HG03135 (cell line): ENCODE measurements at regions not wholly inside any gene's neighbourhood (a gene's known extent, or its start where the extent isn't known, plus 50 kb on each side); places are given as distances from the start of the nearest gene placed in this dataset.
"Not testable (repeated sequence)": the region's sequence is repeated elsewhere in the genome, so short reads cannot be mapped to it uniquely, and the experiment has no call there.

Experiments used
- ATAC-seq: cut with Tn5 transposase; IDR thresholded peaks from one replicate; pipeline ENCODE4 v1.9.1; 2021; ENCODE audit warnings: mild to moderate bottlenecking, moderate library complexity; ENCODE audit not compliant: unreplicated experiment

GRCh38 chr6:3900744-3901336 lies 51.7 kb downstream of the FAM50B start:
- no peak for ATAC-seq

DNA sequence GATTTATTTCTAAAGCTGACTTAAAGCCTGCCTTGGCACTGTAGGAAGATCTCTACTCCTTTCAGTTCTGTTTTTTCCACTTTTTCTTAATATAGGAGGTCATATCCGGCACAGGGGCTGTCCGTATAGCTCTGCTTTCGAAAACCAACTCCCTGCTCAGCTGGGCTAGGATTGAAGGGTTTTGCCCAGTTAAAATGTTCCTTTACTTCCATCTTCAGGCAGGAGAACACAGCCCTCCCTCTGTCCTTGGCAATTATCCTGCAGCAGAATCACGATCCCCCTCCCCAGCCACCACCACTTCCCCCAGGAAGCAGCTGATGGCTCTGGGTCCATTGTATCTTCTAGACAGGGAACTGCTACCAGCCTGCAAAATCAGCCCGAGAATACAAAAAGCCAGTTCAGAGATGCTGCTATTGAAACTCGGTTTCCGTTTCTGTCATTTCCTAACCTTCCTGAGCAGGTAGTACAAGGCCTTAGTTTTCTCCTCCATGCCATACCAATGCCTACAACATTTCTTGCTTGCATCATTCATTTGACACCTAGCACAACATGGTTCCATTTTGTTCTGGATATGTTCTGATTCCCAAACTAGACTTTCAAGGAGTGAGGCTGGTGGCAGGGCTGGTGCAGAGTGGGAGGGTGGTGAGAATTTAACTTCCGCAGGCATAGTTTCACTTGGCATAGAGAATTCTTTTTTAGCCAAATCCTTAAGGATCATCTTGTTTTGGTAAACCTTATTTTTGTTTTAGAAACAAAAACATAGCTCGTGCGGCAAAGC lies 53.9 kb downstream of the FAM50B start:
- ATAC-seq: no peak

DNA sequence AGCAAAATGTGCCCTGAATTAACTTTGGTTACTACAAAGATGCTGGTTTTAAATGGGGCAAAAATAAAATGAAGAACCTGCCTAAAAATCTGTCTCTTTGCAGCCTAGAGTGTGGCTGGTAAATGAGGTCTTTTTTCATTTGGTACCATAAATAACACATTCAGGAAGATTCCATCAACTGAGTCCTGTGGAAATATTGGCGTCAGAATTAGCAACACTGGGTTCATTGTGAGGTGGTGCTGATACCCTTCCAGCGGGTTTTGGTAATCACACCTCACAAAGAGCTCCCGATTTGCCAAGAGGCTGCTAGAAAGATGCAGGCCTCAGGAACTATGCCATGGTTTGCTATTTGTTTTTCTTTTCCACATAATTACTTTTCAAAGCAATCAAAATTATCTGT lies 55.3 kb downstream of the FAM50B start:
- ATAC-seq: no peak

- no peak for ATAC-seq
These were observed 57.0 kb downstream of the FAM50B start for GRCh38 chr6:3905945-3906845.

GRCh38 chr6:3906846-3907151 lies 57.6 kb downstream of the FAM50B start:
- no peak for ATAC-seq

GRCh38 chr6:3908223-3908622 lies 59.0 kb downstream of the FAM50B start:
- no peak for ATAC-seq

- ATAC-seq: no peak
These were observed 59.8 kb downstream of the FAM50B start for GRCh38 chr6:3908961-3909360.

DNA sequence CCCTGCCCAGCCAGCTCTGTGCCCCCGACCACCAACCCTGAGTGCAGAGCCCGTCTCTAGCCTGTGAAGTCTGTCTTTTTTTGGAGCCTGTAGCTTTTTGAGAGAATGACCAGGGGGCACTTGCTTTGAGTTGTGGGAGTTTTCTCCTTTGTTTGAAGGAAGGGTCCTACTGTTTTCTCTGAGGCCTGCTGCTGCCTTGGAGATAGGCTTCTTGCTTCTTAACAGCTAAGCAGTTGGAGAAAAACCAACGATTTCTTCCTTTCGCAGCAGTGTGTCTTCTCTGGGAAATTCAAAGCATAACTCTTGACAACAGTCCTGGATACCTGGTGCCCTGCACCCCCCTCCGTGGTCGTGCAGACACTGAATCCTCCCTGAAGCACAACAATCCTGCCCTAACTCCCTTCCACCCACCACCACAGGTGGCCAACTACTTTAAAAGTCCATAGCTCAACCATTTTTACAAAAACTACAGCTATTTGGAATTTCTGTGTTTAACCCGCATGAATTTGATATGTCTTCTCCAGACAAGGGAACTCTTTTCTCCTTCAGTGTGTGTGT lies 61.0 kb downstream of the FAM50B start:
- ATAC-seq: no peak

GRCh38 chr6:3911130-3911529 lies 62.0 kb downstream of the FAM50B start:
- ATAC-seq: no peak

DNA sequence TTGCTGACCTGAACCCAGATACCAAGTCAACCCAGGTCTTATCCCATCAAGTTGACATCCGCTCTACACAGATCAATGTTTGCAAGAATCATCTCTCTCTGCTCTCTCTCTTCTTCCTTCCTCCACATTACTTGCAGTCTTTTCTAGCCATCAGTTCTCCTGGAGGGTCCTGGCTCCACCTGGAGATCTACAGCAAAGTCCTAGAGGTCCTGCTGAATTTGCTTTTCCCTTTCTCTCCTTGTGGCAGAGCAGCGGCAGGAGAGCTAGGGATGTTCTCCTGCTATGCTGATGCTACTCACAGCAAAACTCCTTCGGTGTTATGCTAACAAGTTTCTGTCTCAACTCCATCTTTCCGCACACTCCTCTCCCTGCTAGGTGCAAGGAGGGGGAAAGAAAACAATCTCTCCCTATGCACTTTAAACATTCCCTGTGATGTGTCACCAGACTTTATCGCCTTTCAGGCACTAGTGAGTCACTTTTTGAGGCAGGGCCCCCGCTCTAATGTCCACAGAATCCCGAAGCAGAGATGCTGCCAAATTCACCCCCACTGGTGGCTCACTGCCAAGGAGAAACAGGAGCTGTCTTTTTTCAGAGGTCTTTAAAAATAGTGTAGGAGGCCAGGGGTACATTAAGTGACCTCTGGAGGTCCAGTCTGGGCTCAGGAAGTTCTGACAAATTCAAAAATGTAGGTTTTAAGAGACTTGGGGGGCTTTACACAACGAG lies 62.6 kb downstream of the FAM50B start:
- no peak for ATAC-seq

- no peak for ATAC-seq
These were observed 63.3 kb downstream of the FAM50B start for GRCh38 chr6:3912361-3913076.

DNA sequence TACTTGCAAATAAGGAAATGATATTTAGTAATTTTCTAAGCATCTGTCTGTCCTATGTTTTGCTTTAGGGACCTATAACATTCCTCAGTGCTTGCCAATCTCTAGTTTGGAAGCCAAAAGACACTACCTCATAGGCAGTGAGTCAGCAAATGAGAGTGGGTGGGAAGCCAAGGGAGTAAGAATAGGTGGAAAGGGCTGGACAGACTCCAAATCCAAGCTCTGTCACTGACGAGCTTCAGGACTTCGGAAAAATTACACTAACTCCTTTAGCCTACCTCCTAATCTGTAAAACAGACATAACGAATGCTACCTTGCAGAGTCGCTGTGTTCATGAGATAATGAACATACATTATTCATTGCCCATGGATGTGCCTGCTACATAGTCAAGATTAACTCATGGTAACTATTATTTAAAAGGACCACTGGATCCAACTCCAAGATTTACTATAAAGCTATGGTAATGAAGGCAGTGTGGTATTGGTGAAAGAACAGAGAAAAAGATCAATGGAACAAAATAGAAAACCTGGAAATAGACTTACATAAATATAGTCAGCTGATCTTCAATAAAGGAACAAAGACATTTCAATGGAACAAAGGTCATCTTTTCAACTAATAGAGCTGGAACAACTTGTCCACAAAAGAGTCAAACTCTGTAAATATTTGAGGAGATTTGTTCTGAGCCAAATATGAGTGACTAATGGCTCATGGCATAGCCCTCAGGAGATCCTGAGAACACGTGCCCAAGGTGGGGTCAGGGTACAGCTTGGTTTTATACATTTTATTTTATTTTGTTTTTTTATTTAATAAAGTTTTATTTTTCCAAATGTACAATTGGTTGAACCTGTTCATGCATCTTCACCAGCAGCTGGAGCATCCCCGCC lies 64.1 kb downstream of the FAM50B start:
- ATAC-seq: no peak

DNA sequence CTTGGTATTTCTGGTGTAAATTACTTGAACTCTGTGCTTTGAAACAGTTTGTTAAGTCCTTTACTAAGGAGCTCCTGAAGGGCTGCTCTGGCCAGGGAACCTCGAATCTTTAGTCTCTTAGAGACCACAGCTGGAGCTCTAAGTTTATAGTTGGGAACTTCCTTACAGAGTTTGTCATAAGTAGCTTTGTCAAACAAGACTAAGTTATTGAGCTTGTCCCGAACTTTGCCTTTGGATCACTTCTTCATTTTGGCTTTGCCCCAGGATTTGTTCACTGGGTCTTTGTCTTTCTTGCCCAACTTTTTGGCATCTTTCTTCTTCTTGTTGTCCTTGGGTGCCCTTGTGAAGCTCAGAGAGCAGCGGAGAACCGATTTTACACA lies 64.8 kb downstream of the FAM50B start:
- ATAC-seq: no peak

GRCh38 chr6:3915076-3915791 lies 66.1 kb downstream of the FAM50B start:
- ATAC-seq: no peak

- no peak for ATAC-seq
These were observed 67.0 kb downstream of the FAM50B start for GRCh38 chr6:3916211-3916610.

GRCh38 chr6:3916749-3917148 lies 67.6 kb downstream of the FAM50B start:
- ATAC-seq: not testable (repeated sequence)

- no peak for ATAC-seq
These were observed 69.3 kb downstream of the FAM50B start for GRCh38 chr6:3918469-3918868.

- no peak for ATAC-seq
These were observed 70.0 kb downstream of the FAM50B start for GRCh38 chr6:3919130-3919628.
